ENCODE measurements at regions not wholly inside any gene's neighbourhood (a gene's known extent, or its start where the extent isn't known, plus 50 kb on each side); places are given as distances from the start of the nearest gene placed in this dataset.
"Not testable (repeated sequence)": the region's sequence is repeated elsewhere in the genome, so short reads cannot be mapped to it uniquely, and the experiment has no call there.

DNA sequence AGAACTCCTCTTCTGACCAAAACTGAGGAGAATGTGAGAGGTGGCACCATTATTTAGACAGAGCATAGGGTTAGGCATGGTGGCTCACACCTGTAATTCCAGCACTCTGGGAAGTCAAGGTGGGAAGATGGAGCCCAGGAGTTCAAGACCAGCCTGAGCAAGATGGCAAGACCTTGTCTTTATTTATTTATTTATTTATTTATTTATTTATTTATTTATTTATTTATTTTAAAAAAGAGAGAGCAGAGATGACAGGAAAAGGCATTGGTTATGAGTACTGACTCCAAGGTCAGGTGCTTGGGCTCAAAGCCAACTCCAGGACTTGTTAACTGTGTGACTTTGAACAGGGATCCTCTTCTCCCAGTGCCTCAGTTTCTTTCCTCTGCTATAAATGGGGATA, 217.7 kb downstream of the MEX3B start:
- intact Hi-C loops (cut with micrococcal nuclease), result no loop called here

DNA sequence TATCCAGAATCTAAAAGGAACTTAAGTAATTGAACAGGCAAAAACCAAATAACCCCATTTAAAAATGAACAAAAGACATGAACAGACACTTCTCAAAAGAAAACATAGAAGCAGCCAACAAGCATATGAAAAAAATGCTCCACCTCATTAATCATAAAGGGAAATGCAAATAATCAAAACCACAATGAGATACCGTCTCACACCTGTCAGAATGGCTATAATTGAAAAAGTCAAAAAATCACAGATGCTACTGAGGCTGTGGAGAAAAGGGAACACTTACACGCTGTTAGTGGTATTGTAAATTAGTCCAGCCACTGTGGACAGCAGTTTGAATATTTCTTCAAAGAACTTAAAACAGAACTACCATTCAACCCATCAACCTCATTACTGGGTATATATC, 220.7 kb downstream of the MEX3B start:
- intact Hi-C loops (cut with micrococcal nuclease), result no loop called here

DNA sequence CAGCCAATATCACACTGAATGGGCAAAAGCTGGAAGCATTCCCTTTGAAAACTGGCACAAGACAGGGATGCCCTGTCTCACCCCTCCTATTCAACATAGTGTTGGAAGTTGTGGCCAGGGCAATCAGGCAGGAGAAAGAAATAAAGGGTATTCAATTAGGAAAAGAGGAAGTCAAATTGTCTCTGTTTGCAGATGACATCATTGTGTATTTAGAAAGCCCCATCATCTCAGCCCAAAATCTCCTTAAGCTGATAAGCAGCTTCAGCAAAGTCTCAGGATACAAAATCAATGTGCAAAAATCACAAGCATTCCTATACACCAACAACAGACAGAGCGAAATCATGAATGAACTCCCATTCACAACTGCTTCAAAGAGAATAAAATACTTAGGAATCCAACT, 223.2 kb downstream of the MEX3B start:
- intact Hi-C loops (cut with micrococcal nuclease), result not testable (repeated sequence)

DNA sequence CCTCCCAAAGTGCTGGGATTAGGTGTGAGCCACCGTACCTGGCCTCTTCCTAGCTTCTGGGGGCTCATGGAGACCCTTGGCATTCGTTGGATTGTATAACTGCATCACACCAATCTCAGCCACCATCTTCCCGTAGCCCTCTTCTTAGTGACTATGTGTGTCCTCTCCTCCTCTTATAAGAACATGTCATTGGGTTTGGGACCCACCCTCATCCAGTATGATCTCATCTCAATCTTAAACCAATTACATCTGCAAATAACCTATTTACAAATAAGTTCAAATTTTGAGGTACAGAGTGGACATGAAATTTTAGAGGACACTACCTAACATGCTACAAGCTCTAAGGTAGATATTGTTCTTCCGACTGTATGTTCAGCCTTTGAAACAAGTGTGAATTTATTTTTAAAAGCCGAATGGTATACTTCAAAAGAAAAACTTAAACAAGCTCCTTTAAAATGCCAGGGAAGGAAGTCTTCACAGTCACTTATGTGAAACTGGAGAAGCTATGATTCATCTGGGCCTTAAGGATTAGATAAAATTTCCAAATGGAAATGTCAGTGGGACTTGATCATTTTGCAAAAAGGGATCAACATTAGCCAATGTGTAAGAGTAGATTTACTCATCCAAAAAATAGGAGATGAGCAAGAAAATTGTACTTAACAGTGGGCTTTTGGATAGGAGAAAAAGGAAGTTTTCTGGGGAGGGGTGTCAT, 225.7 kb downstream of the MEX3B start:
- intact Hi-C loops (cut with micrococcal nuclease), result no loop called here

DNA sequence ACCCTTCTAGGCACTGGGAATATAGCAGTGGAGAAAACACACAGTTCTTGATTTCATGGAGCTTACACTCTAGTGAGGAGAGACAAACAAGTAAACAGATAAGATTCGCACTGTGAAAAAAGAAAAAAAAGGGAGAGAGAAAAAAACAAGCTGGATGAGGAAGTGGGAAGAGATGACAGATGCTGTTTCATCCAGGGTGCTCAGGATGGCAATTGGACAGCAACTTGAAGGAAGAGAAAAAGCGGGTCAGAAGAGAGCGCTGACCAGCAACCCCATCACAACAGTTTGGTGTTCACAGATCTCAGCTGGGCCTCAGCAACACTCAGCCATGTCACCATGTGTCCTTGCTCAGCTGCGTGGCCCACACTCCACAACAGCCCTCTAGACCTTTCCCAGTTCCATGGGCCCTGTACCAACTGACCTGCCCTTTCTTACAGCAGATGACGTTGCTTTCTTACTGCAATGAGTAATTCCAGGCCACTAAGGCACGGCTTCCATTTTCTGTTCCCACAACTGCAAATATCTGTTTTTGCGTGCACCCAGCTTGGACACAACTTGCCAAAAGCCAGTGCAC, 230.8 kb downstream of the MEX3B start:
- intact Hi-C loops (cut with micrococcal nuclease), result no loop called here

DNA sequence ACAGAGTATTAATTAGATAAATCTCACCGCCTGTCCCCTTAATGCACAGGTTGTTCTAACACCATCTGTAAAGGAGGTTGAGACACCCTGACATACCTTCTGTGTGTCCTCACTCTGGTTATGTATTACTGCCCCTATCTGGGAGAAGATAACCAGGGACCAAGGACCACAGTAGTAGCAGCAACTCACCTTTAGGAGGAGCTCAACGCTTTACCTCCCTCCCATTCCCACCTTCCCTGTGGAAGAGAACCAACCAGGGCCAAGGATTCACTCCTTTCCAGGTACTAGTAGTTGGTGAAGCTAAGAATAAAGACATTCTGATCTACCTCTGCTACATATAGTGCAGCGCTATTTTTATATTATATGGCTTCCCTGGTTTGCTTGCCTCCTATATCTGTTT, 232.6 kb downstream of the MEX3B start:
- intact Hi-C loops (cut with micrococcal nuclease), result no loop called here

DNA sequence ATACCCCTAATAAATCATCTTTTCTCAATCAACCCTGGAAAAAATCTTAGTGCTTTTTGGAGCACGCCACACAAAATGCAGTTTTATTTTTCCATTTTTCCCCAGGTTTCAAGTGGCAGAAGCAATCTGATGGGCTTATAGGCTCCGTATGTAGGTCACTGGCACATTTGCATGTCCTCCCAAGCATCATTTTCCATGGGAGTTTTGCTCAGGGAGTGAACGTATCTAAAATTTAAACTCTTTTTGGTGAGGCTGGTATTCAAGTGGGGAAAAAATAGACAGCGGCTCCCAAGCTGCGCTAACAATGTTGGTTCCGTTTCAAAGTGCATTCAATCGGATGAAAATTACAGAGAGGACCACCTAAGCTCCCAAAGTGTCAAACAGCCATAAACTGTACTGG, 233.4 kb downstream of the MEX3B start:
- intact Hi-C loops (cut with micrococcal nuclease), result no loop called here

DNA sequence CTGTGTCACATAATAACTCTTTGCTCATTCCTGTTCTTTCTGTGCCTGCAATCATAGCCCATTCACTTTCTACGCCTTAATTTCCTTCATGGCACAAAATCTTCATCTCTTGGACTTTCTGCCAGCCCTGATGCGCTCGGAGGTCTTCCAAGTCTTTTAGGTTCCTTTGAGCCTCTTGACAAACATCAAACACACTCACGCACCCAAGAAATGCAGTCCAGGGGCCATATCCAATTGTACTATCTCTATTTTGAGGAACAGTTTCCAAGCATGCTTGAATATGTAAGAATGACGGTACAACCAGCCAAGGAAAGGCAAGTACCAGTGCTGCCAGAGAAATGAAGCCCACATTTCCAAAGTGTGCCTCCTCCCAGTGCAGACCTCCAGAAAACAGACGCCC, 234.1 kb downstream of the MEX3B start:
- intact Hi-C loops (cut with micrococcal nuclease), result no loop called here

DNA sequence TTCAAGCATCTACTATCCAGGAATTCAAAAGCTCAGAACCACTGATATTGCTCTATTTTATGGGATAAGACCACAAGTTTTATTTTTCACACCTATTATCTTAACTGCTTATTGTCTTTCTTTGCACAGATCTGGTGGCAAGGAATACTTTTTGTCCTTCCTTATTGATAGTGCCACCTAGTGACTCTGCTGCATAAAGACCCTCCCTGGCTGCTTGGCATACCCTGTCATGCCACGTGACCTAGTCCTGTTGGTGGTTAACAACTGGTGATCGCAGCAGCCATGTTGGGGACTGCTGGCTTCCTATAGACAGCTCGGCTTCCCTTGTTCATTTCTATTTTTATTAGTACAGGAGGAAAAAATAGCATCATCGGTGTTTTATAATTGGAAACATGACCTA, 236.3 kb downstream of the MEX3B start:
- intact Hi-C loops (cut with micrococcal nuclease), result no loop called here

DNA sequence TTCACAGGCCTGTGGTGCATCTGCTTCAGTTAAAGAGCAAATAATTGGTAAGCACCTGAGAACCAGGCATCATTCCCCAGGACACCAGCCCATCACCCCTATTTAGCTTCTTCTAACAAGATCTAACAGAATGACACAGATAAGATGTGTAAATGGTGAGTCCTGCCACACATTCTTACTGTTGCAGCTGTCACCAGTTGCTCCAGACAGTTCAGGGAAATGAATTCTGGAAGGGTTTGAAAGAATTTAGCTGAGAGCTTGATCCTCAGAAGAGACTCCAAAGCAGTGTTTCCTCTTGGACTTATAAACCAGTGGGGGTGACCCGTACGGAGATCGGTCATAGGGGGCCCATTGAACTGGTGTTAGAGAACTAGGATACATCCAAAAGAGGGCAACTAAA, 238.0 kb downstream of the MEX3B start:
- intact Hi-C loops (cut with micrococcal nuclease), result no loop called here

DNA sequence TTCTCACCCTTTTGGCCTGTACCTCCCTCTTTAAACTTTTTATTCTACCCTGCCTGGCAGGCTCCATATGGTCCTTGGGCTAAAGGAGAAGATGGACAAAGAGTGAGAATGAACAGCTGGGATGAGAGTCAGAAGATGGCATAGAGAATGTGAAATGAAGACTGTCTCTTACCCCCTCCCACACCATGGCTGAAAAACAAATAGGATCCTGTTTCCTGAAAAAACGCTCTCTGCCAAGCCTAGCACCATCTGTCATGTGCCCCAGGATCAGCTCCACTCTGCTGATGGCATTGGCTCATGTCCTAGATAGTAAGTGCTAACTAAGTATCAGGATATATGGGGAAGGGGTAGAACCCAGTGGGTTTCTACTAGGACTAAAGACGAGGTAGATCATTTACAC, 238.6 kb downstream of the MEX3B start:
- intact Hi-C loops (cut with micrococcal nuclease), result no loop called here

DNA sequence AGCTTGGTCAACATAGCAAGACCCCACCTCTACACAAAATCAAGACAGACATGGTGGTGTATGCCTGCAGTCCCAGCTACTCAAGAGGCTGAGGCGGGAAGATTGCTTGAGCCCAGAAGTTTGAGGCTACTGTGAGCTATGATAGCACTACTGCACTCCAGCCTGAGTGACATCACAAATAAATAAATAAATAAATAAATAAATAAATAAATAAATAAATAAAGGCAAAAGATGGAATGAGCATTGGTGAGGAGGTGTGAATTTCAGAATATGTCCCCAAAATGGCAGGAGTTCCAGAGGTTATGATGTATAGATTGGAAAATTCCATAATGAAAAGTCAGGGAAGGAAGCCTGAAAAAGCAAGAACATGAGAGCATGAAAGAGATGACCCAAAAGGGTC, 249.9 kb downstream of the MEX3B start:
- intact Hi-C loops (cut with micrococcal nuclease), result no loop called here

DNA sequence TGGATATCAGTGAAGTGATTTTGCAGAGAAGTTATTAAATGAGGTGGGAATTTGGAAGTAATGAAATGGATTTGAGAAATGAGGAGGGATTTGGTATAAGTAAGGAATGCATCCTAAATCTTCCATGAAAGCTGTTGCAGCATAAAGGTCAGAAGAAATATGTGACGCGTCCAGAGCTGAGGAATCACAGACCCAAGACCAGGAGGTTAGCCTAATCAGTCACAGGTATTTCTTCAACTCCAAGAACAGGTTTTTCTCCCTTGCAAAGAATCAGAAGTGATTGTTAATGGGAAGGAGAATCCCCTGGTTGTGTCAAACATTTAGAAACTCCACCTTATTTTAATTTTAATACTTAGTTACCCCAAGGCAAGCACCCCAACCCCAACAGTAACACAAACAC, 253.2 kb downstream of the MEX3B start:
- intact Hi-C loops (cut with micrococcal nuclease), result no loop called here

DNA sequence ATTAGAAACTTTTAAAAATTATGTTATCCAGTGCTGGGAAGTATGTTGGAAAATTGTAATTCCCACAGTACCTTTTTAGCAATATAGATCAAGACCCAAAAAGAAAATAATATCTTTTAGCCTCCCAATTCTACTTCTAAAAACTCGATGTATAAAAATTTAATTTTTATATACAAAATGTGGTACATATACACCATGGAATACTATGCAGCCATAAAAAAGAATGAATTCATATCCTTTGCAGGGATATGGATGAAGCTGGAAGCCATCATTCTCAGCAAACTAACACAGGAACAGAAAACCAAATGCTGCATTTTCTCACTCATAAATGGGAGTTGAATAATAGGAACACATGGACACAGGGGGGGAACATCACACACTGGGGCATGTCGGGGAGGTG, 254.5 kb downstream of the MEX3B start:
- intact Hi-C loops (cut with micrococcal nuclease), result not testable (repeated sequence)

DNA sequence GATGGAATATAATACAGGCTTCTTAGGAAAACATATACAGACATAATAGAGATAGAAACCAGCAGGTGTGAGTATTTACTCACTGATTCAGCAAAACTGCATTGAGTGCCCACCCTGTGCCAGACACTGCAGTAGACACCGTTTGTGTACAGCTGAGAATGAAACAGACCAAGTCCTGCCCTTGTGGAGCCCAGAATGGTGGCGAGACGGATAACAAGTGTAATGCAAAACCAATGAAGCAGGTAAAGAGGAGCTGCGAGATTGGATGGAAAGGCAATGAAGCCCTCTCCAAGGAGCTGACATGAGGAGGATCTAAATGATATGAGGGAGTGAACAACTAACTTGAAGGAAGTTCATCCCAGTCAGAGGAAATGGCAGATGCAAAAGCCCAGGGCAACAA, 256.4 kb downstream of the MEX3B start:
- intact Hi-C loops (cut with micrococcal nuclease), result no loop called here

DNA sequence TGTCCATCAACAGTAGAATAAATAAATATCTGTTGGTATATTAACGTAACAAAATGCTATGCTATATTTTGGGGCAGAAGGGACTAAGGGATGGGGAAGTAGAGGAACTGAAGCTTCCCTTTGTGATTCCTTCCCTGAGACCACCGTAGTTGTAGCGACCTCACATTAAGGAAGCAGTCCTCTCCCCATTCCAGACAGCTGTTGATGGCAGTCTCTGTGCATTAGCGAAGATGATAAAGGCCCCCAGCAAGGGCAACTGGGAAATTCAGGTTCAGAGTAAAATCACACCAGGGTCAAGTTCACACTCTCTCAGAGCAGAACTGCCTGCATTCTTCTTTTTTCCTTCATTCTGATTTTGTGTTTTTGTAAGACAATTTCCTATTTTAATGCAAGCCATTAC, 259.0 kb downstream of the MEX3B start:
- intact Hi-C loops (cut with micrococcal nuclease), result no loop called here

DNA sequence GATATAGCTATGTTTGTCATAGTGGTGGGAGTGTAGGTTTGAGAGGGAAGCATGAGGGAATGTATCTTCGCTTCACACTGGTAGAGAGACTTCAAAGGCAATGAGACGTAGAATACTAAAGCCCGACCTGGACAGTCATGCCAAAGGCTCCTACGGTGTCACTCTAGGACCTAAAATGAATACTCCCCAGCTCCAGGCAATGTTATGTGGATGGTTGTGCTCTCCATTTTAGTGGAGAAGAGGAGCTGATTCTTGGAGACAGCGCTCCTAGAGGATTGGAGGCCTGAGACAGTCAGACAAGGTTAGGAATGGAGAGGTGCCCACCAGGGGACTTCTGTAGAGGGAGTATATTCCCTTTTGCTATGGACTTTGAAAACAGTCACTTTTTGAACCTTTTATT, 260.1 kb downstream of the MEX3B start:
- intact Hi-C loops (cut with micrococcal nuclease), result no loop called here

DNA sequence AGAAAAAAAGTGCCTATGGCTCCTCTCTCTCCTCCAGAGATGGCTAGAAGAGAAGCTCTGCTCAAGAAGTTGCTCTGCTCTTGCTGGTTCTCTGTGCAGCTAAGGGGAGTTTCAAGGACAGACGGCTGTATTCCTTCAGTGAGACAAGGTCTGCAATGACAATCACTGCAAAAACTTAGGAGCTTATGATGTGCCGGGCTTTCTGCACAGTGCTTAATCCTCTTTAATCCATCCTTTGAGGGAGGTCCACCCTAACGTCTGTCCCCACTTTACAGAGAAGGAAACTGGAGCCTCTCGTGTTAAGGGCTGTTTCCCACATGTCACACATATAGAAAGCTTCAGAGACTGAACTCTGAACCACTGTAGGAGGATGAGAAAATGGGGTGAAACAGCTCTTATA, 260.6 kb downstream of the MEX3B start:
- intact Hi-C loops (cut with micrococcal nuclease), result no loop called here

DNA sequence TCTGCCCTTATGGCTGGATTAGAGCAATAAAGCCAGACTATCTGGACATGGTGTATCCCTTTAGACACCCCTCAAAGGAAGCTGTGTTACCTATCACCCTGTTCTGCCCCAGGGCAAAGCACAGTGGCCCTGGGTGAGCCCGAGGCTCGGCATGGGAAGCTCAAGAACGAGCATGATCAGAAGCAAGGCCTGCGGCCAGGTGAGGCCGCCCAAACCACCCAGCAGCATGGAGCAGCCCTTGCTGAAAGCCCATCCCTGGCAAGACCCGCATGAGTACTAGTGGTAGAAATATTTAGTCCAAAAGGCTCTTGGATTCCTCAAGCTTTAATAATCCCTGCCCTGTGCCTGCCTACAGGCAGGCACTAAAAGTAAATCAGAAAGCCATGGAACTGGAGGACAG, 261.1 kb downstream of the MEX3B start:
- intact Hi-C loops (cut with micrococcal nuclease), result no loop called here

DNA sequence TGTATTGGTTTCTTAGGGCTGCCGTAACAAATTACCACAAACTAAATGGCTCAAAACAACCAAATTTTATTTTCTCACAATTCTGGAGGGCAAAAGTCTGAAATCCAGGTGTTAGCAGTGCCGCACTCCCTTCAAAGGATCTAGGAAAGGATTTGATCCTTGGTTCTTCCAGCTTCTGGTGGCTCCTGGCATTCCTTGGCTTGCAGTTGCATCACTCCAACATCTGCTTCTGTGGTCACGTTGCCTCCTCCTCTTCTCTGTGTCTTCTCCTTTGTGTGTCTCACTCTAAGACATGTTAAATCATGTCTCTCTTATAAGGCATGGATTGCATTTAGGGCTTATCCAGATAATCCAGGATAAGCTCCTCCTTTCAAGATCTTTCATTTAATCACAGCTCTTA, 262.2 kb downstream of the MEX3B start:
- intact Hi-C loops (cut with micrococcal nuclease), result no loop called here

DNA sequence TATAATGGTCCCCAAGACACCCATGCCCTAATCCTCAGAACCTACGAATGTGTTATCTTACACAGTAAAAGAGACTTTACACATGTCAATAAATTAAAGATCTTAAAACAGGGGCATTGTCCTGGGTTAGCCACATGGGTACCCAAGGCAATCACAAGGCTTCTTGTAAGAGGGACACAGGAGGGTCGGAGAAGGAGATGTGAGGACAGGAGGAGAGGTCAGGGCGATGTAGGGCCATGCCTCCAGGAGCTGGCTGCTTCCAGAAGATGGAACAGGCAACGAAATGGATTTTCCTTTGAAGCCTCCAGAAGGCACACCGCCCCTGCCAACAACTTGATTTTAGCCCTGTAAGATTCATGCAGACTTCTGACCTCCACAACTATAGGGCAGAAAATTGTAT, 262.7 kb downstream of the MEX3B start:
- intact Hi-C loops (cut with micrococcal nuclease), result no loop called here

DNA sequence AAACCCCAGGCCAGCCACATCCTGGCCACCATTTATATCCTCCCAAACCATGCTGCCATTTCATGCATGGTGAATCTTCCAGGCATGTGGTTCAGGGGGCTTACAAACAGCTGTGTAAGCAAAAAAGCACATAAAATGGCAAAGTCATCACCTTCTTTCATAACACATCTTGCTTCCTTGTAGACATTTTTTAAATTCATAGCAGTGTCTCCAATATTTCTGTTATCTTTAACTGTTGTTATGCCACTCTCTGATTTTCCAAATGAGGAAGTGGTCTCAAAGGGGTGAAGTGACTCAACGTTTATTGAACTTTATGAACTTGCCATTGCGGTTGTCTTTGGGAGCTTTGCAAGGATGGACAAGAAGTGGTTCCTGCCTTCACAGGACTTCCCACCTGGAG, 264.4 kb downstream of the MEX3B start:
- intact Hi-C loops (cut with micrococcal nuclease), result no loop called here

DNA sequence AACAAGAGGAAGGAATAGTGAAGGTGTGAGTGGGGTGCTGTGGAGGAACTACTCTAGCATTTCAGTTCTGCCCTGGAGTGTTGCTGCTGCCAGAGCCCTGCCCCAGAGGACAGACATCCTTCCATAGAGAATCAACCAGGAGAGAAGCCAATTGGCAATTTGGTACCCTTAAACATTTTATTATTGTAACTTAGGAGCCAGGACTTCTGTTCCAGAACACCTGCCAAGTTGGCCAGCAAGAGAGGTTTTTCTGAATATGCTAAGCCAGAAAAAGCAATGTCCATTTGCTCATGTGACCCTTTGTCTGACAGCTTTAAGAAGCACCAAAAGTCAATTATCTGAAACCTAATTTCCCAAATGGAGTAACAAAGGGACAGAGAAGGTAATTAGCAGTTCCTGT, 264.9 kb downstream of the MEX3B start:
- intact Hi-C loops (cut with micrococcal nuclease), result no loop called here

DNA sequence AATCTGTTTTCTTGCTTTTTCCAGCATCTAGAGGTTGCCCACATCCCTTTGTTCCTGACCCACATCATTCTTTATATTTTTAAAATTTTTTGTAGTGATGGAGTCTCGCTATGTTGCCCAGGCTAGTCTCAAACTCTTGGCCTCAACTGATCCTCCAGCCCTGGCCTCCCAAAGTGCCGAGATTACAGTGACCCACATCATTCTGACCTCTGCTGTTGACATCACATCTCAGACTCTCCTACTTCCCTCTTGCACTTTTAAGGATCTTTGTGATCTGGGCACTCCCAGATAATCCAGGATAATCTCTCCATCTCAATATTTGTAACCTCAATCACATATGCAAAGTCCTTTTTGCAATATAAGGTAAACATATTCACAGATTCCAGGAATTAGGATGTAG, 266.6 kb downstream of the MEX3B start:
- intact Hi-C loops (cut with micrococcal nuclease), result no loop called here
